Testis (tissue), 2 donors: ENCODE measurements at regions not wholly inside any gene's neighbourhood (a gene's known extent, or its start where the extent isn't known, plus 50 kb on each side); places are given as distances from the start of the nearest gene placed in this dataset.

ENCODE experiments used
- CTCF ChIP-seq, 3 experiments: fragments of 450-650 bp in 2 of 3; fragments of 200-600 bp in 1 of 3; sonication (generic) in 1 of 3; IDR thresholded peaks; one replicate each; pipeline ENCODE4 v1.5.1; 2016 to 2019; ENCODE audit warnings: antibody characterized with exemption in 3 of 3, mild to moderate bottlenecking in 2 of 3, moderate library complexity in 1 of 3
- POLR2A ChIP-seq: fragments of 450-650 bp; IDR thresholded peaks from one replicate; pipeline ENCODE4 v1.6.1; 2017; ENCODE audit warnings: antibody characterized with exemption, mild to moderate bottlenecking, moderate library complexity

GRCh38 chr20:37630993-37631392, 62.8 kb upstream of the CTNNBL1 start:
- TF ChIP-seq POLR2A (no peak), CTCF (IDR thresholded peaks at IDR 0.05) (no peak)
